ENCODE measurements at regions not wholly inside any gene's neighbourhood (a gene's known extent, or its start where the extent isn't known, plus 50 kb on each side); places are given as distances from the start of the nearest gene placed in this dataset.

GRCh38 chr4:62199291-62199810 lies 999.2 kb downstream of the ADGRL3 start:
- no peak for DNase-seq

- no peak for DNase-seq
These were observed 996.2 kb downstream of the ADGRL3 start for GRCh38 chr4:62196338-62196737.

GRCh38 chr4:62194342-62194741 lies 994.2 kb downstream of the ADGRL3 start:
- DNase-seq, result no peak

GRCh38 chr4:62193761-62194160 lies 993.6 kb downstream of the ADGRL3 start:
- no peak for DNase-seq

GRCh38 chr4:62191451-62192240 lies 991.5 kb downstream of the ADGRL3 start:
- DNase-seq, result no peak

GRCh38 chr4:62170235-62170634 lies 970.1 kb downstream of the ADGRL3 start:
- no peak for DNase-seq

- DNase-seq, result no peak
These were observed 968.6 kb downstream of the ADGRL3 start for GRCh38 chr4:62168681-62169080.

GRCh38 chr4:62162606-62163005 lies 962.5 kb downstream of the ADGRL3 start:
- DNase-seq, result no peak

GRCh38 chr4:62161446-62161845 lies 961.3 kb downstream of the ADGRL3 start:
- no peak for DNase-seq

GRCh38 chr4:62159876-62160275 lies 959.8 kb downstream of the ADGRL3 start:
- no peak for DNase-seq

GRCh38 chr4:62159306-62159705 lies 959.2 kb downstream of the ADGRL3 start:
- no peak for DNase-seq

GRCh38 chr4:62156205-62156604 lies 956.1 kb downstream of the ADGRL3 start:
- no peak for DNase-seq

- DNase-seq, result no peak
These were observed 945.1 kb downstream of the ADGRL3 start for GRCh38 chr4:62145276-62145675.

GRCh38 chr4:62144431-62144830 lies 944.3 kb downstream of the ADGRL3 start:
- DNase-seq, result no peak

- DNase-seq, result no peak
These were observed 935.5 kb downstream of the ADGRL3 start for GRCh38 chr4:62135565-62136156.

- DNase-seq, result no peak
These were observed 933.9 kb downstream of the ADGRL3 start for GRCh38 chr4:62133977-62134376.

GRCh38 chr4:62133101-62133897 lies 933.2 kb downstream of the ADGRL3 start:
- DNase-seq, result no peak

GRCh38 chr4:62131049-62131448 lies 930.9 kb downstream of the ADGRL3 start:
- no peak for DNase-seq

- DNase-seq, result no peak
These were observed 930.5 kb downstream of the ADGRL3 start for GRCh38 chr4:62130637-62131036.

GRCh38 chr4:62130230-62130629 lies 930.1 kb downstream of the ADGRL3 start:
- DNase-seq, result no peak

Measured in NCI-H1436 (cell line).